Jurkat, Clone E6-1 (cell line): ENCODE measurements at regions not wholly inside any gene's neighbourhood (a gene's known extent, or its start where the extent isn't known, plus 50 kb on each side); places are given as distances from the start of the nearest gene placed in this dataset.

Source experiments
- DNase-seq: peaks from one replicate; pipeline ENCODE4 v3.0.0-alpha.2; 2011; ENCODE audit warnings: low read depth, low spot score
- H3K4me3 ChIP-seq: 2 replicates; pipeline ENCODE4 v1.5.1; 2011; ENCODE audit warnings: mild to moderate bottlenecking, low read length, control low read depth, moderate library complexity

DNA sequence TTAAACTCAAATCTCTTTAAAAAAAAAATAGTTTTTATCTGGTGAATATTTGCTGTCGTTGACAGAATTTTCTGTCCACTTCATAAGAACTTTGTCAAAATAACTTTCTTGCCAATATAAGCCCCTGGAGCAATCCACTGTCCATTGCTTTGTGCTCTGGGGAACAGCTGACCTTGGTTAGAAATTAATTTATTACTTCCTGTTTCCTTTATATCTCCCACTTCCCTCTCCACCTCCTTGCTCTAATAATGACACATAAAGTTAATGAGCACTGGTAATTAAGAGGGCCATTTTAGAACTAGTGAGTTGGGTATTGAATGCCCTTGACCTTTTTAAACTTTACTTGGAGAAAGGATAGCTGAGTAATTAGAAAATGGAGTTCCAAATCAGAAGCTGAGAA lies 151.3 kb upstream of the LEF1 start:
- H3K4me3 ChIP-seq = no peak overlapping the region
- DNase-seq = no peak

DNA sequence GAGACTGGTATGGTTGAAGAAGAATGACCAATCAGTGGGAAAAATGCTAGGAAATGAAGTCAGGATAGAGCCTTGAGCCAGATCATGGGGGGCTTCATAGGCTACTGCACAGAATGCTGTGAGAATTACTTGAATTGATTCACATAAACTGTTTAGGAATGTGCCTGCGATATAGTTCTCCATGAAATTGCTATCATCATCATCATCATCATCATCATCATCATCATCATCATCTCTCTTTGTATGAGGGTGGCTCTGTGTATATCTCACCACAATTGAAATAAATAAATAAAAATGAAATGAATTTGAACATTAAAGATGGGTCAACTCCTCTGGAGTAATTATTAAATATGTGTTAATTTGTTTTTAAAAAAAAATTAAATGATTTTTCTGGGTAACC lies 148.6 kb upstream of the LEF1 start:
- DNase-seq = no peak
- H3K4me3 ChIP-seq = no peak overlapping the region

DNA sequence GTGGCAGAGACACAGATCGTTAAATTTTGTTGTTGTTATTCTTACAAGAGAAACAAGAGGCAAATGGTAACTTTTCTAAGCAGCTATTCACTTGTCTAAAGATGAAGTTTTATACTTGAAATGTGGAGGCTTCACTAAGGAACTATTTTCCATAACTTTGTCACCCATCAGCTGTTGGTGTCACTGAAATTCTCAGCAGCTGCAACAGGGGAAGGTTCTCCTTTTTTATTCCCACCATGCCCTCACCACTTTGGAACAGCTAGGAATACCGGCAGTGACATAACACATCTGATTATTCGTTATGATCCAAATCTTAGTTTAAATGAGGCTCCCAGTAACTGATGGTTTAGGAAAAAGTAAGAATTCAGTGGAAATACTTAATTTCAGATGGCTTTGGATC lies 147.0 kb upstream of the LEF1 start:
- DNase-seq = no peak
- peak overlapping the region; percentile 11; the same call in 1 of the 2 replicates for H3K4me3 ChIP-seq

- H3K4me3 ChIP-seq = peak overlapping the region; percentile 15
- peak; percentile 74 for DNase-seq
These were observed 146.3 kb upstream of the LEF1 start for GRCh38 chr4:108314900-108315589.

DNA sequence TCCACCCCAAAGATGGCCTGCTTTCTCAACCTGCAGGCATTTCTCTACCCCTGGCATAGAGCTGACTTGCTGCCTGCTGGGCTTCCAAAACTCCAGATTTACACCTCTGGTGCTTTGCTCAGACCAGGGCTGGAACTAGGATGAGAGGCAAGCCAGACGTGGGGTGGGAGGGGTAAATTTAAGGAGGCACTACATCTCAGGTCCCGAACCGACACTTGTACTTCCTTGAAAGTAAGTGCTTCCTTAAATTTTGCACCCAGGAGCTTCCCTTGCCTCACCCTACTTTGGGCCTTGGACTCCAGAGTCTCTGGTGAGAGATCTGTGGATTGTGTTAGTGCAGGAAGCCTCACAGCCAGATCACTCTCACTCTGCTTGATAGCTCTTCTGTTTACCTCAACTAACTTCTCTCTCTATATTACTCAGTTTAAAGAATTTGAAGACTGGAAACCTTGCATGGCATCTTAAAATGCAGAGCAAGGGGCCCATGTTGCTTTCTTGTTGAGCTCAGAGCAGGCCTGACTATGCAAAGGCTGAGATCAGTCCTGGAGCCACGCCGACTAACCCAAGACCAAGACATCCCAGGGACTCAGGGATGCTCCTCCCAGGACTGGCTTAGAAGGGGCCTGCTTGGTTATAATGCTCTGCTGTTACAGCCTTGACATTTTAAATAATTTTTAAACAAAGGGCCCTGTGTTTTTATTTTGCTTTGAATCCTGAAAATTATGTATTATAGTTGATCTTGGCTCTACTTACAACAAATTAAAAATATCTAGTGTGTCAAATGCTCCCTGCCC lies 145.0 kb upstream of the LEF1 start:
- DNase-seq = no peak
- H3K4me3 ChIP-seq = no peak overlapping the region

GRCh38 chr4:108311313-108311712 lies 142.6 kb upstream of the LEF1 start:
- no peak for DNase-seq
- H3K4me3 ChIP-seq = no peak overlapping the region

- DNase-seq = no peak
These were observed 134.9 kb upstream of the LEF1 start for GRCh38 chr4:108303488-108304177.

DNA sequence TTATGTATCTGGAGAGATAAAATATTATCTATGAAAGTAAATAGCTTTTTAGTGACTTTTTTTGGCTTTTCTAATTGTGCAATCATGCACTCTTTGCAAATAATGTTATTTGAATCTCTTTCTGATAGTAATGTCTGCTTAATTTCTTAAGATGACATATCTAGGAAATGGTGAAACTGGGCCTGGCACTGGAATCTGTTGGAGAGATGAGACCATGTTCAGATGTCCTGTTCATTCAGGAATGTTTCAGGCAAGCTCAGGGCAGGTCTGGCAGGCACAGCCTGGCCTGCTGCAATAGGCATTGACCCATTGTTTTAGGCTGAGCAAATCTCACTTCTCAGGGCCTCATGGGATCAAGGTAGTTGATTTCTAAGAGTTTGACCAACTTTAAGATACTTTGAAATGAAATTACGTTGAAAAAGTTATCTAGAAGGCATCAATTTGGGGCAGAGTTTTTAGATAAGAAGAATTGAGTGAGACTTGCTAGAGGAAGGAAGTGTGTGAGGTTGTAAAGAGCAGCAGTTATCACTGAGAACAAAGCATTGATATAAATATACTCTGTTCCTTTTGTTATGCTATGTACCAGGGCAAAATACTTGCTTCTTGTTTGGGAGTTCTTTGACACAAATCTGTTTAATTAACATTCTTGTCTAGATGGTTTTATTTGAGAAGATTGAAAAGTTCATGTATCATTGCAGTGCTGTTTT lies 133.0 kb upstream of the LEF1 start:
- H3K4me3 ChIP-seq = no peak overlapping the region
- peak; percentile 58 for DNase-seq

More at GRCh38 chr4:108303488-108304177, 134.9 kb upstream of the LEF1 start:
- no peak overlapping the region for H3K4me3 ChIP-seq

DNA sequence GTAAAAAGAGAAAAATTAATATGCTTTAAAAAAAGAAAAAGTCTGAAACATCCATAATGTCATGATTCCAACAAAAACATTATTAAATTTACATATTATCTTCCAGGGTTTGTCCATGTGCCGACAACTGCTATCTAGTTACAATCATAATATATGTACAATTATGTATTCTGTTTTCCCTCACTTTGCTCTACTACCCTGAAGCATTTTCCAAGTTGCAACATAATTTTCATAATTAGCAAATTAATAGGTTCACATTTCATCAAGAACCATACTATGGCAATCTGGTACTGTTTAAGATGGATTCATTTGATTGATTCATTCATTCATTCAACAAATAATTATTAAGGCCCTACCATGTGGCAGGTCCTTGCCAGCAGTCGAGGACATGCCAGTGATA lies 128.9 kb upstream of the LEF1 start:
- H3K4me3 ChIP-seq = no peak overlapping the region
- DNase-seq = no peak

GRCh38 chr4:108292229-108292628 lies 123.5 kb upstream of the LEF1 start:
- H3K4me3 ChIP-seq = no peak overlapping the region
- DNase-seq = no peak

DNA sequence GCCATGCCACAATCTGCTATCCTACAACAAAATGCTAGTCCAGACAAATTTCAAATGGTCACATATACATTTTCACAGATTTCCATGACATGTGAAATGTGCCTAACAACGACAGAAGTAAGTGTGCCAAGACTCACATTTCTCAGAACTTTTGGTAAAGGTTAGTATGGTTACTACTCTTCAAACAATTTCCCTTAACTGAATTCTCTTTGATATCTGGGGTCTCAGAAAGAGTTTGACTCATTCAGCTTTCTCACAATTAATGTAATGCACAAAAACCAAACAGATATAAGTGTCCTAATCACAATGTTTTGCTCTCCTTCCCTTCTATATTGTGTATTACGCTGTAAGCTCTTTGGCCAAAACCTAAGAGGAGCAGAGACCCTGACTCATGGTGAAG lies 122.4 kb upstream of the LEF1 start:
- no peak overlapping the region for H3K4me3 ChIP-seq
- no peak for DNase-seq

DNA sequence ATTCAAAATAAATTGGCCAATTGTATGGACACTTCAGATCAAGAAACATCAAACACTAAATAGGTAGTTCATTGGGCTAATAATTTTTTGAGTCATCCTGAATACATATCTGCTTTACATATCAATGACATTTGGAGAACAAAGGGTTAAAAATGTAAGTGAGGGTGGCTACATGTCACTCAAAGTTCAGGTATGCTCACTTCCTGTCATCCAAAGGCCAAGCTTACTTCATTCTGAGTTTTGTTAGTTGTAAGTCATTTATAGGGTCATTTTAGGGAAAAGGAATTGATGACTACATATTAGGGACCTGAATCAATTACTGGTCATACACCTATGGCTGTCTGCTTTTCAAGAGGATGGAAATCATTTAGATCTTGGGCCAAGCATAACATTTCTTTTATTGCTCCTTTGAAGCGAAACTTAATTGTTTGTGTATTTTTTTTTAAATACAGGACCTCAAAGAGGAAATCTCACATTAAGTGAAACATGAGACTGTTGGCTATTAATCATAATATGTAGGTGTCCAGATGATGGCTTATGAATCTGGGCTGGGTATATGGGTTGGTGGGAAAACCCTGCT lies 119.2 kb upstream of the LEF1 start:
- DNase-seq = no peak
- no peak overlapping the region for H3K4me3 ChIP-seq

DNA sequence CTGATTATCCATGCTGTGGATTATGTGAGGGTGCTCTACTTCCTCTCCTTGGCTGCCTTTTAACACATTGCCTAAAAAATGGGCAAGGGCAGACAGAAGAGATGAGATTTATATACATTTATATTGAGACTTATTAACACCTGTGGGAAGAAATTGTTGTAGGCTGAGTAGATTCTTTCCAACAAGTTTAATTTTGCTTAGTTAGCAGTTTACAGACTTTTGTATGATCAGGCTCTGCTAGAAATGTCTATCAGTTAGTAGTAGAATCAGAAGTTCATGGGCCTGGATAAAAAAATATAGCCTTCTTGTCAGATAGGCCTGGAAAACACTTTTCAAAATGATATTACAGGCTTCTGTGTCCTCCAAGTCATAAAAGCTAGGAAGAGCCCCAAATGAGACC lies 111.3 kb upstream of the LEF1 start:
- no peak for DNase-seq
- no peak overlapping the region for H3K4me3 ChIP-seq

DNA sequence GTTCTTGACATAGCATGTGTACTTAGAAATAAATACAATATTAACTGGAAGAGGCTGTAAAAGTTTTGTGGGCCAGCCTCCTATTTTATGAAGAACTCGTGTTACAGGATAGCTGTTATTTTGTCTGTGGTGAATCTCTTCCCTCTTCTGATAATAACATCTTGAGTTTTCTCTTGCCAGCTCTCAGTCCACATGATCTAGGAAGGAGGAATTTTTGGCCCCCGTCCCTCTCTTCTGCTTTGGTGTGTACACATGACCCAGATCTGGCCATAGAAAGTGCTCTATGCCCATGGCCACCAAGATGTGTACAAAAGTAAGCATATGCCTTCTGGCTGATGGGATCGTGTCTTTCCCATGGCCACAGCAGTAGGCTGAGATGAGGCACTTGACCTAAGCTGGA lies 108.0 kb upstream of the LEF1 start:
- no peak for DNase-seq

DNA sequence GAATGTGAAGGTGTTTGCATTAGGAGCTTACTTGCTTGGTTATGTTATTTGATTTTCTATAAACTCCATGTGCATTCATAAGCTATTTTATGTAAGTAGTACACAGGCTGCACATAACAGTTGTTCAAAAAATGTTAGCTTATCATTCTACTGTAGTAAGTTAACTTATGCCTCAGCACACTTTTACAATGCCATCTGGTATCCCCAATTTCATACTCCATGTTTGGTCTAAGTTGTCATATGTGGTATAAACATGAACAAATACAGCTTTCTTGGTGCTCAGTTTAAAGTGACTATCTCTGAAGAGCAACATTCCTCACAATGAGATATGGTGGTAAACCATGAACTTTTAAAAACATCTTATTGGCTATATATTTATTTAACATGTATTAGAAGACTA lies 104.3 kb upstream of the LEF1 start:
- no peak overlapping the region for H3K4me3 ChIP-seq
- no peak for DNase-seq

More for the DNA sequence above, 108.0 kb upstream of the LEF1 start:
- no peak overlapping the region for H3K4me3 ChIP-seq

DNA sequence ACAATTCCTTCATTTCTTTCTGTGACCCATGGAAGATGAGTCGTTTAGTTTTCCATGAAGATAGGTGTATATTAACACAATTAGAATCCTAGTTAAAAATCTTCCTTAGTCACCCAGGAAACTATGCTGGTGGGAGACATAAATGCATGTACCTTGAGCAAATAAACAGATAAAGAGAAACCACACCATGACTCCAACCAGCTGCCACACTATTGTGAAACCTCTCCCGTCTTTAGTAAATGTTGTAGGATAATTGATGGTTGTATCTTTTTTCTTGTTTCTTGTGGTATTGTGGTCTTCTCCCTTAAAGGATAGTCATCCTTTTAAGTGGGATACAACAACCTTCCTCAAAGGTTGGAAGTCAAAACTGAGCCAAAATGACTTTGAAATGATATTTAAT lies 103.8 kb upstream of the LEF1 start:
- peak; percentile 95 for DNase-seq
- H3K4me3 ChIP-seq = no peak overlapping the region

GRCh38 chr4:108272046-108272445 lies 103.3 kb upstream of the LEF1 start:
- DNase-seq = no peak
- H3K4me3 ChIP-seq = no peak overlapping the region

DNA sequence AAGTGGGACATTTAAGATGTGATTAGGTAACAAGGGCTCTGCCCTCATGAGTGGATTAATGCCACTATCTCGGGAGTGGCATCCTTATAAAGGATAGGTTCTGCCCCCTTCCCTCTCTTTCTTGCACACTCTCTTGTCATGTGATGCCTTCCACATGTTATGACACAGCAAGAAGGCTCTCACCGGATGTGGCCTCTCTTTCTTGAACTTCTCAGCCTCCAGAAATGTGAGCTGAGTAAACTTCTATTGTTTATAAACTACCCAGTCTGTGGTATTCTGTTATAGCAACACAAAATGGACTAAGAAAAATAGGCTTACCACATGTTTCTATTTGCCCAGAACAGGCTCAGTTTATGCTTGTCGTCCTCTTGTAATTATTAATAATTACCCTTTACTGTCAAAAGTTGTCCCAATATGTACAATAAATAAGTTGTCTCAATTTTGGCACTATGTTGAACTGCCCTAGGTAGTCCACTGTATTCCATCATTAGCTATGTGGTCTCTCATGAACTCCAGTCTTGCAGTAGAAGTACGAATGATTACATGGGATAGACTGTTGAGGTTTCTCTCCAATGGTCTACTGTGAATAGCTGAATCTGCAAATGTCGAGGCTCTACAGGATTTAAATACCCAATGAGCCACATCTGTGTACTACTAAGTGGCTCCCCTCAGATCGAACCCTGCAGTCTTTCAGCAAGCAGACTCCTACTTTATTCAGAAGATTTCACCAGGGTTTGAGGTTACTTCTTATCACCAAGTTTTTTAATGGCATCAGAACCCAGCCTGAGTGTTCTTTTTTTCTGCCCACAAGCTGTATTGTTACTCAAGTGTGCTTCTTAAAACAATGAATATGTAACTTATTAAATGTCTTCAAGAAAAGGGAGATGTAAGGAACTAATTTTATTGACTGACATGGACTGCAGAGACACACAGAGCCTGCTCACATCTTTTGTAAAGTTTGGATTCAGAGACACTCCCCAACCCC lies 102.0 kb upstream of the LEF1 start:
- no peak overlapping the region for H3K4me3 ChIP-seq
- DNase-seq = peak; percentile 70
